HEK293T (cell line): ENCODE measurements at regions not wholly inside any gene's neighbourhood (a gene's known extent, or its start where the extent isn't known, plus 50 kb on each side); places are given as distances from the start of the nearest gene placed in this dataset.

Experiments
- ELF4 ChIP-seq: fragments of 450-650 bp; IDR thresholded peaks from 2 replicates; pipeline ENCODE4 v1.6.1; 2017; ENCODE audit warnings: antibody characterized with exemption
- FOXM1 ChIP-seq: fragments of 450-650 bp; IDR thresholded peaks from 2 replicates; pipeline ENCODE4 v1.6.1; 2017; ENCODE audit warnings: mild to moderate bottlenecking, borderline replicate concordance
- SP1 ChIP-seq: fragments of 450-650 bp; IDR thresholded peaks from 2 replicates; pipeline ENCODE4 v1.6.1; 2017
- TARDBP ChIP-seq: fragments of 450-650 bp; IDR thresholded peaks from 2 replicates; pipeline ENCODE4 v1.6.1; 2016
- ZNF384 ChIP-seq: fragments of 450-650 bp; IDR thresholded peaks from 2 replicates; pipeline ENCODE4 v1.6.1; 2016

DNA sequence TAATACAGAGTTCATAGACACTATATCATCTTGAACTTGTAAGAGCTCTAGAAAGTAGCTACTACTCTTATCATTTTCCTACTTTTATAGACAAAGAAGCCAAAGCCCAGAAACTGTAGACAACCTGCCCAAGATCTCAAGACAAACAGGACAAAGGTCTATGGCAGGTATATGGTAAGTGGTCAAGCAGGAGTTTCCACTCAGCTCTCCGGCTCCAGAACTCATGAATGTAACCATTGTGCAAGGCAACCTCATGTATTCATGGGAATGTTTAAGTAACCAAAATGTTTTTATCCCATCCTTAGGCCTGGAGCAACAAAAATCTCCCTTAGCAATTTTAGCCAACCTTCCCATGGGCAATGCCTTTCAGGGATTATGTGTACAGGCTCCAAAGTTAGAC is 163.4 kb upstream of the PUM3 start:
- TF ChIP-seq ZNF384 (no peak), ELF4 (no peak), TARDBP (no peak), FOXM1 (no peak), SP1 (no peak)
